ENCODE measurements at regions not wholly inside any gene's neighbourhood (a gene's known extent, or its start where the extent isn't known, plus 50 kb on each side); places are given as distances from the start of the nearest gene placed in this dataset.

DNA sequence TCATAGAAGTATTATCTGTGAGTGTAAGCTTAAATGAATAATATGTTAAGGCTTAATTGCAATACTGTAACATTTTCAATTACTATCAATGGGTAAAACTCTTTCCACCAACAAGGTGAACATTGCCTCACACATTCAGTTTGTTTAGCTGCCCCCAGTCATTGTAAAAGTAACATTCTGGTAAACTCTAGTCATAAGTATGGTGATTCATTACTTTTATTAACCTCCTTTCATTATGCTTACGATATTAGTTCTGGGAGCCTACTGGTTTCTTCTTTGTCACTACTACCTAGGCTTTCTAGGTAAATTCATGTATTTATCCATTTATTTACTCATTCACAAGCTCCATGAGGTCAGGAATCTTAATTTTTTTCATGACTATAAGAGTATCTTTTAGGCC is 412.8 kb upstream of the SLIT2 start:
- in situ Hi-C loops (cut with MboI; ENCODE audit: low sequenced_read_pairs), result no loop called here
- no peak for DNase-seq (ENCODE audit: low spot score in 2 of 2)
- Histone ChIP-seq H3K36me3 (replicated peaks) (no peaks in the 10 kb centered on the region), H3K4me3 (no peak overlapping the region), H3K9me3 (no peaks in the 10 kb centered on the region), H3K4me1 (no peaks in the 10 kb centered on the region), H3K27me3 (ENCODE audit: low read depth) (no peaks in the 10 kb centered on the region)

DNA sequence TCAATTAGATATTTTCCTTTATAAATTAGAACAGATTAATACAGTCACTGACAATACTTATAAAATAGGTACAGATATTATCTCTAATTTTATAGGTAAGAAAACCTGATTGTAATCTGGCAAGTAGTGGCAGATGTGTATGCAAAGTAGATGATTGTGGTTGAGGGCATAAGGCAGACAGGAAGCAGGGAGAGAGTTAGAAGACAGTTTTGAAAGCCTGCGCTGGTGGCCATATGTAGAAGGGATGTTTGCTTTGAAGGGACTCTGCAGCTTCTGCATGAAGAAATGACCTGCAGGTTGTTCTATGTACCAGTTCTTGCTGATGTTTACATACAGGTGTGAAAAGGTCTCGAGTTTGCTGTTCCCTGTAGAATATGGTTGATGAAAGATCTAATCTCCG is 416.3 kb upstream of the SLIT2 start:
- no peaks in the 10 kb centered on the region for H3K36me3 ChIP-seq (replicated peaks)
- no peaks in the 10 kb centered on the region for H3K4me1 ChIP-seq
- H3K4me3 ChIP-seq, result no peak overlapping the region
- in situ Hi-C loops (cut with MboI; ENCODE audit: low sequenced_read_pairs), result no loop called here
- no peaks in the 10 kb centered on the region for H3K9me3 ChIP-seq
- no peak for DNase-seq (ENCODE audit: low spot score in 2 of 2)
- H3K27me3 ChIP-seq (ENCODE audit: low read depth), result no peaks in the 10 kb centered on the region

DNA sequence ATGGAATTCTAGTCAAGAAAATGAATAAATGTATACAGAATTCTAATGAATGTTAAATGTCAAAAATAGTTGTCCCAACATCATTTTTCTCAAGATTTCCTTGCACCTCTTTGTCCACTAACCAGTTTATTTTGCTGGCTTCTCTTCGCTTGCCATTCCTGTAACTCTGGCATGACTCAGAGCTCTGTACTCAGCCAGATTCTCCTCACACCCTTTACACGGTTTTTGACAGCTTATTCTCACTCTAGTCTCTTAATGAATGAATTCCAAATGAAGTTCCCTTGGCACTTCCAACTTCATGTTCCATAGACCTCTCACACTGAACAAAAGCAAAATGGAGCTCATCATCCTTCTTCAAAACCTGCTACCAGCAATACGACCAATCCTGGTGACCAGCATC is 419.3 kb upstream of the SLIT2 start:
- Histone ChIP-seq H3K36me3 (replicated peaks) (no peaks in the 10 kb centered on the region), H3K9me3 (no peaks in the 10 kb centered on the region), H3K4me1 (no peaks in the 10 kb centered on the region), H3K27me3 (ENCODE audit: low read depth) (no peaks in the 10 kb centered on the region), H3K4me3 (no peak overlapping the region)
- no peak for DNase-seq (ENCODE audit: low spot score in 2 of 2)
- in situ Hi-C loops (cut with MboI; ENCODE audit: low sequenced_read_pairs), result no loop called here

DNA sequence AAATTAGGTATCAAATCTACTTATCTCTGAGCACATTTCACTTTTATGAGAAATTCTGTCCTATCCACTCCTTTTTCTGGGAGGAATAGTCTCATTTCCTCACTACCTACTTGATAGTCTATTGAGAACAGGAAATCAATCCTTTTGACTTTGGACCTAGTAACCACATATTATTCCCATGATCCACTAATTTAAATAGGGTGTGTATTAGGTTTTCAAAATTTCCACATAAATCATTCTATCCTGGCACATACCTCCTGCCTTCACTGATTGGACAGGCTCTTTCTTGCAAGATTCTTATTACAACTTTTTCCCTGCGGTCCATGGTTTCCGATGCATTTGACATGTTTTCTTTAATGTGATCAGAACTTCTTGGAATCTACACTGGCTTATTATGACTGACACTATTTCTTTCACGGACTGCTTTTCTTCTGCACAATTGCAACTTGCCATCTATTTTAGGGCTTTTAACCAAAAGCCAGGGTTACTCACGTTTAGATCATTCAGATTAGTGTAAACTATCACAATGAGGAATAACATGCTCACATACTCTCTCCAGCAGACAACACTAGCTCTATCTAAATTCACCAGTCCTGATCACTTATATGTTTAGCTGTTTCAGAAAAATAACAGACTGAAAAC is 419.9 kb upstream of the SLIT2 start:
- Histone ChIP-seq H3K4me1 (no peaks in the 10 kb centered on the region), H3K4me3 (no peak overlapping the region), H3K9me3 (no peaks in the 10 kb centered on the region), H3K27me3 (ENCODE audit: low read depth) (no peaks in the 10 kb centered on the region), H3K36me3 (replicated peaks) (no peaks in the 10 kb centered on the region)
- no peak for DNase-seq (ENCODE audit: low spot score in 2 of 2)
- in situ Hi-C loops (cut with MboI; ENCODE audit: low sequenced_read_pairs), result no loop called here

DNA sequence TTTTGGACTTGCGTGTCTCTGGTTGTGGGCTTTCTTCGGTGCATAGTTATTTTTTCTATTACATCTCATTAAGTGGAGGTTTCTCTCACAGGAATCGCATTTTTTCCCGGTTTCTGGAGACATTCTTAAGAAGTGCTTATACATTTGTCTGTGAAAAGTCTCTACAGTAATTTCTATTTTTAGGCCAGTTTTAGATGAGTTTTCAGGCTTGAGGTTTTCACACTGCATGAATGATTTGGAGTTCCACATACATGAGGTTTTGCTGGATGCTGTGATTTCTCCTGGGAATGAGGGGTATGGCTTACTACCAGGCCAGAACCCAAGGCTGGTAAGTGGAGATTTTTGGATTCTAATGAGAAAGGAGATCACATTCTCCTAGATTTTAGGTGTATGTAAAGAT is 422.6 kb upstream of the SLIT2 start:
- H3K9me3 ChIP-seq, result no peaks in the 10 kb centered on the region
- H3K36me3 ChIP-seq (replicated peaks), result no peaks in the 10 kb centered on the region
- no peaks in the 10 kb centered on the region for H3K27me3 ChIP-seq (ENCODE audit: low read depth)
- H3K4me1 ChIP-seq, result no peaks in the 10 kb centered on the region
- no peak for DNase-seq (ENCODE audit: low spot score in 2 of 2)
- in situ Hi-C loops (cut with MboI; ENCODE audit: low sequenced_read_pairs), result no loop called here
- no peak overlapping the region for H3K4me3 ChIP-seq

DNA sequence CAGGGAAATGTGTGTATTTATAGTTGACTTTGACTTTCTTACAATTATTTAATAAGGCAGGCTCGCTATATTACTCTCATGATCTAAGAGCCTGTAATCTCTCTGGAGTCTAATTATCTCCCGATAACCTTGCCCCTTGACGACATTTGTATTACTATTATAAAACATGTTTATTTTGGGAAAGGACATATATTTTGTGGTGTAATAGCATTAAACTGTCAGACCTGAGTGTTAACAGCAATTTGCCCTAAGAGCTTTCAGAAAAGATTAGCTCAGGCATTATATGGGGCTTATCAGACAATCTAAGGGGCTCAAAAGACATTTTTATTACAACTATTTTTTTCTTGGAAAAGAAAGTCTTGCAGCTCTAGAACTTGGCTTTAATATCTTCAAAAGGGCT is 427.9 kb upstream of the SLIT2 start:
- DNase-seq (ENCODE audit: low spot score in 2 of 2), result no peak
- in situ Hi-C loops (cut with MboI; ENCODE audit: low sequenced_read_pairs), result no loop called here
- no peaks in the 10 kb centered on the region for H3K4me1 ChIP-seq
- H3K4me3 ChIP-seq, result no peak overlapping the region
- H3K27me3 ChIP-seq (ENCODE audit: low read depth), result no peaks in the 10 kb centered on the region
- H3K9me3 ChIP-seq, result no peaks in the 10 kb centered on the region
- no peaks in the 10 kb centered on the region for H3K36me3 ChIP-seq (replicated peaks)

DNA sequence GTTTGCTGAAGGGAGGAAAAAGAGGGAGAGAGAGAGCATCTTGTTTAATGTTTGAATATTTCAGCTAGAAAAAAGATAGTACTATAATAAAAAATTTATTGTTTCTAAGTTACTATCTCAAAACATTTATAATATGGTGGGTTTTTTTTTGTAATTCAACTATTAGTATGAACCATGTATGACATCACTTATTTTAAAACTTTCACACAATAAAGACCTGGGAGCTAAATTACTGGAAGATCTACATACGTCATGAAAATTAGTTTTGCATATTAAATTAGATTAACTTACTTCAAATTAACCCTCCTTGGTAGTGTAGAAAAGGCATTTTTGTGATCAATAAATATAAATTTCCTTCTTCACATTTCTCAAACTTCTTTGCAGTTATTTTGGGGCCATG is 432.0 kb upstream of the SLIT2 start:
- Histone ChIP-seq H3K4me1 (no peaks in the 10 kb centered on the region), H3K9me3 (no peaks in the 10 kb centered on the region), H3K27me3 (ENCODE audit: low read depth) (no peaks in the 10 kb centered on the region; the same call in 1 of the 2 replicates), H3K36me3 (replicated peaks) (no peaks in the 10 kb centered on the region), H3K4me3 (no peak overlapping the region)
- no peak for DNase-seq (ENCODE audit: low spot score in 2 of 2)
- in situ Hi-C loops (cut with MboI; ENCODE audit: low sequenced_read_pairs), result no loop called here

DNA sequence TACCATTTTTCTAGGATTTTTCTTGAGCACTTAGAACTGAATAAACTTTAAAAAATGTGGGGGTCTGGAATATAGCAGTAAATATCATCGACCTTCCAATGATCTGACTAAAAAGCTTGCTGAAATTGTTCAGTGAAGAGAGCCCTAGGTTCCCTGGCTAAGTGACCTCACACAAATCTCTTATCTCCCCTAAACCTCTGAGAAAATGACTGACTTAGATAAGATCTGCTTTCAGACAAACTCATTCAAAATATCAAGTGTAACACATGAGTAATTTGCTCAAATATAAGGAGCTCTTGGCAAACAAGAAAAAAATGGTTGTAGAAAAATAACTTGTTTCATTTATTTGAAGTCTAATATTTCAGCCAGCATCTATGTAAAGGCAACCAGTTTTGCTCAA is 441.7 kb upstream of the SLIT2 start:
- Histone ChIP-seq H3K27me3 (ENCODE audit: low read depth) (no peaks in the 10 kb centered on the region; the same call in 1 of the 2 replicates), H3K9me3 (no peaks in the 10 kb centered on the region)
- in situ Hi-C loops (cut with MboI; ENCODE audit: low sequenced_read_pairs), result no loop called here

DNA sequence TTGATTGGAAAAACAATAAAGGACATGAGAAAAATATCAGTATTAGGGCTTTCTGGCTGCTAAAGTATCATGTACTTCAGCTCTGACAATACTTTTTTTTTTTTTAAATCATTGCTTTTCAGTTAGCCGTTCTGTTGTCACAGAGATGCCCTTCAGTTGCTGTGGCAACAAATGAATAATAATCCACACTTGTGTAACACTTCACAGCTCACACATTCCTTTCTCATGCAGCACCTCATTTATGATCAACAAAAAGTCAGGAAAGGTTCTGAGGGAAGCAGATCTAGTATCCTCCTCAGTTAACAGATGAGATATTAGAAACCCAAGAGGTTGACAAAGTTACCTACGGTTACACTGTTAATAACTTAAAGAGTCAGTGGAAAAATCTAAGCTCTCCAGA is 444.2 kb upstream of the SLIT2 start:
- H3K4me3 ChIP-seq, result no peak overlapping the region
- H3K27me3 ChIP-seq (ENCODE audit: low read depth), result no peaks in the 10 kb centered on the region; the same call in 1 of the 2 replicates
- in situ Hi-C loops (cut with MboI; ENCODE audit: low sequenced_read_pairs), result no loop called here
- DNase-seq (ENCODE audit: low spot score in 2 of 2), result no peak
- no peaks in the 10 kb centered on the region for H3K4me1 ChIP-seq
- no peaks in the 10 kb centered on the region for H3K9me3 ChIP-seq
- H3K36me3 ChIP-seq (replicated peaks), result no peaks in the 10 kb centered on the region

More for the DNA sequence above, 441.7 kb upstream of the SLIT2 start:
- H3K4me1 ChIP-seq, result no peaks in the 10 kb centered on the region
- no peak overlapping the region for H3K4me3 ChIP-seq
- no peak for DNase-seq (ENCODE audit: low spot score in 2 of 2)
- H3K36me3 ChIP-seq (replicated peaks), result no peaks in the 10 kb centered on the region

DNA sequence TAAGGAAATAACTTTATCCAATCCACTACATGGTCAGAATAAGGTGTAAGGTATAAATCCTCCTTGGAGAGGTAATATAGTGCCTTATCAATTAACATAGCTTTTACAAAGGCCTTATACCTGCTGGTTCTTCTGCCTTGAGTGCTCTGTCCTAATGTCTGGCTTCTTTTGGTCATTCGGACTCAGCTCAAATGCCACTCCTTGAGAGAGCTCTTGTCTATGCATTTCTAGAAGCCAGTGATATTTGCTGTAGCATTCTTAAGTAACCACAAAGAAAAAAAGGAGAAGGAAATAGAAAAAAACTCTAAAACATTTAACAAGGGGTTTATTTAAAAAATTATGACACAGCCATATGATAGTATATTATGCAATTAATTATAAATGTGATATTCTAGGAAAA is 444.8 kb upstream of the SLIT2 start:
- Histone ChIP-seq H3K9me3 (no peaks in the 10 kb centered on the region), H3K27me3 (ENCODE audit: low read depth) (no peaks in the 10 kb centered on the region), H3K4me1 (no peaks in the 10 kb centered on the region), H3K36me3 (replicated peaks) (no peaks in the 10 kb centered on the region), H3K4me3 (no peak overlapping the region)
- in situ Hi-C loops (cut with MboI; ENCODE audit: low sequenced_read_pairs), result no loop called here
- DNase-seq (ENCODE audit: low spot score in 2 of 2), result no peak

DNA sequence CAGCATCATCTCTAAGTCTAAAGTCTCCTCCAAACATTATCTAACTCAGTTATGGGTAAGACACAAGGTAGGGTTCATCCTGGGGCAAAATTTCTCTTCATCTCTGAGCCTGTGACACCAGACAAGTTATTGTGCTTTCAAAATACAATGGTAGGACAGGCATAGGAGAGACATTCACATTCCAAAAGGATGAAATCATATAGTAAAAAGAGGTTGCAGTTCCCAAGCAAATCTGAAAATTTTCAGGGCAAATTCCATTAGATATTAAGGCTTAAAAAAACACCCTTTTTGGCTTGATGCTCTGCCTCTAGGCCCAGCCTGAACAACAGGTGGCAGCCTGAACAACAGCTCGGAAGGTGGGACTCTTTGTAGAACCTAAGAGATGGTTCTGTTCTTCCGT is 448.3 kb upstream of the SLIT2 start:
- in situ Hi-C loops (cut with MboI; ENCODE audit: low sequenced_read_pairs), result no loop called here
- no peaks in the 10 kb centered on the region for H3K27me3 ChIP-seq (ENCODE audit: low read depth)

DNA sequence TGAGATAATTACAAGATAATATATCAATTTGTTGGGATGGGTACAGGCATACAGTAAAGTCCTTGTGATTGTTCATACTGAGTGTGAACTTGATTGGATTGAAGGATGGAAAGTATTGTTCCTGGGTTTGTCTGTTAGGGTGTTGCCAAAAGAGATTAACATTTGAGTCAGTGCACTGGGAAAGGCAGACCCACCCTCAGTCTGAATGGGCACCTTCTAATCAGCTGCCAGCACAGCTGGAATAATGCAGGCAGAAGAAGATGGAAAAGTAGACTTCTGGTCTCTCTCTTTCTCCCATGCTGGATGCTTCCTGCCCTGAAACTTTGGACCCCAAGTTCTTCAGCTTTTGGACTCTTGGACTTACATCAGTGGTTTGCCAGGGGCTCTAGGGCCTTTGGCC is 457.9 kb upstream of the SLIT2 start:
- no peaks in the 10 kb centered on the region for H3K9me3 ChIP-seq
- no peaks in the 10 kb centered on the region for H3K36me3 ChIP-seq (replicated peaks)
- in situ Hi-C loops (cut with MboI; ENCODE audit: low sequenced_read_pairs), result no loop called here
- H3K4me3 ChIP-seq, result no peak overlapping the region
- H3K27me3 ChIP-seq (ENCODE audit: low read depth), result no peaks in the 10 kb centered on the region
- no peaks in the 10 kb centered on the region for H3K4me1 ChIP-seq
- no peak for DNase-seq (ENCODE audit: low spot score in 2 of 2)

More for the DNA sequence above, 448.3 kb upstream of the SLIT2 start:
- Histone ChIP-seq H3K9me3 (no peaks in the 10 kb centered on the region), H3K4me1 (no peaks in the 10 kb centered on the region), H3K36me3 (replicated peaks) (no peaks in the 10 kb centered on the region), H3K4me3 (no peak overlapping the region)
- DNase-seq (ENCODE audit: low spot score in 2 of 2), result no peak

DNA sequence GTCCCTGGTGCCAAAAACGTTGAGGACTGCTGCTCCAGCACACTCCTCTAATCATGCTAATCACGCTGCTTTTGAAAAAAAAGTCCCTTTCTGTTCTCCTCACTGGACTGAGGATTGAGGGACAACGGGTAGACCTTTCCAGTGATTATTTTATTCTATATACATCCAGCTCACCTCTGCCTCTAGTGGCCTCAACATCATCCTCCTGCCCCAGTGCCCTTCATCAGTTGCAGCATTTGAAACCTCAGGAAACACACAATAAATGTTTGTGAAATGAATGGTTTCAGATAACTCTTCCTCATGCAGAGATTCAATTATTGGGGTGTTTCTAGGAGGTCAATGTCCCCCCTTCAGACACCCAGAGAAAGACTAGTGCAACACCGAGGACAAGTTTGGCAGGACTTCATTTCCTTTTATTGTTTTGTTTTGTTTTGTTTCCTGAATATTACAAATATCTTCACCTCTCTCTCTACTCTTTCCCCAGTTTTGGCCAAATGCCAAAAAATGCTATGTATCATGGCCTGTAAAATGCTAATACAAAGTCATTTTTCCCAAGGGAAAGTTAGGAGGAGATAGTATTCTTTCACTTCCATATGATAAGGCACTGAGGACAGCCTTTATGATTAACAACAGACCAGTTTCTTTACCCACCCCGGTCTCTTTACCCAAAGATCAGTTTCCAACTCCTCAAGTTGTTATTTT is 460.1 kb upstream of the SLIT2 start:
- H3K36me3 ChIP-seq (replicated peaks), result no peaks in the 10 kb centered on the region
- H3K9me3 ChIP-seq, result no peaks in the 10 kb centered on the region
- H3K4me1 ChIP-seq, result no peaks in the 10 kb centered on the region
- no peak for DNase-seq (ENCODE audit: low spot score in 2 of 2)
- no peaks in the 10 kb centered on the region for H3K27me3 ChIP-seq (ENCODE audit: low read depth)
- in situ Hi-C loops (cut with MboI; ENCODE audit: low sequenced_read_pairs), result no loop called here
- H3K4me3 ChIP-seq, result no peak overlapping the region

DNA sequence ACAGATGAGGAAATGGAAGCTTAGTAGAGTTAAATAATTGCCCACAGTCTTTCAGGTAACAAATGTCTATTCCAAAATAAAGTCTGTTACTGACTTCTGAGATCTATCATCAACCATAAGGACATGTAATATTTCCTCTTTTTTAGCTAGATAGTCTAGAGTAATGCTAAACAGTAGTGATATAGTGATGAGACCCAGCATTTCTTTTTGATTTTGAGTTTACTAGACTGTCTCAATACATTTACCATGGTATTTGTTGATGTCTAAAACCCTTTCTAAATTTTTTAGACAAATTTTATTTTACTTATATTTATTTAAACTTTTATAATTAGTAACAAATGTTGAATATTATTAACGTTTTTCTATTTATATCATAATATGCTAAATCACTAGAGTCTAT is 465.1 kb upstream of the SLIT2 start:
- Histone ChIP-seq H3K9me3 (no peaks in the 10 kb centered on the region), H3K27me3 (ENCODE audit: low read depth) (no peaks in the 10 kb centered on the region), H3K4me1 (no peaks in the 10 kb centered on the region), H3K36me3 (replicated peaks) (no peaks in the 10 kb centered on the region), H3K4me3 (no peak overlapping the region)
- in situ Hi-C loops (cut with MboI; ENCODE audit: low sequenced_read_pairs), result no loop called here
- no peak for DNase-seq (ENCODE audit: low spot score in 2 of 2)
